H9 (cell line): ENCODE measurements at regions not wholly inside any gene's neighbourhood (a gene's known extent, or its start where the extent isn't known, plus 50 kb on each side); places are given as distances from the start of the nearest gene placed in this dataset.

Experiments
- DNase-seq: peaks from one replicate; pipeline ENCODE4 v3.0.0-alpha.2; 2017
- H2AFZ ChIP-seq: one replicate; pipeline ENCODE4 v1.6.1; 2013; ENCODE audit warnings: mild to moderate bottlenecking, low read length, control low read depth, moderate library complexity
- H2AK5ac ChIP-seq: 2 replicates; pipeline ENCODE4 v1.6.1; 2013; ENCODE audit warnings: low read length, control low read depth, mixed read lengths; ENCODE audit not compliant: insufficient read length
- H2BK120ac ChIP-seq: one replicate; pipeline ENCODE4 v1.6.1; 2013; ENCODE audit warnings: low read depth, mild to moderate bottlenecking, low read length, control low read depth, inconsistent platforms; ENCODE audit not compliant: poor library complexity, severe bottlenecking
- H2BK12ac ChIP-seq: 2 replicates; pipeline ENCODE4 v1.6.1; 2013; ENCODE audit warnings: low read length, control low read depth, mixed read lengths, low read depth; ENCODE audit not compliant: insufficient read length
- H2BK15ac ChIP-seq: 2 replicates; pipeline ENCODE4 v1.6.1; 2013; ENCODE audit warnings: low read depth, low read length, control low read depth
- H2BK20ac ChIP-seq: one replicate; pipeline ENCODE4 v1.6.1; 2013; ENCODE audit warnings: low read depth, mild to moderate bottlenecking, low read length, control low read depth, inconsistent platforms; ENCODE audit not compliant: poor library complexity, severe bottlenecking
- H2BK5ac ChIP-seq: 2 replicates; pipeline ENCODE4 v1.6.1; 2013; ENCODE audit warnings: low read length, control low read depth, mixed read lengths; ENCODE audit not compliant: insufficient read length
- H3K14ac ChIP-seq: 2 replicates; pipeline ENCODE4 v1.6.1; 2013; ENCODE audit warnings: low read length, control low read depth; ENCODE audit not compliant: insufficient read depth
- H3K18ac ChIP-seq: 2 replicates; pipeline ENCODE4 v1.6.1; 2013; ENCODE audit warnings: low read depth, mild to moderate bottlenecking, mixed read lengths, low read length, control low read depth; ENCODE audit not compliant: insufficient read length
- H3K23ac ChIP-seq: 2 replicates; pipeline ENCODE4 v1.6.1; 2013; ENCODE audit warnings: low read length, control low read depth, mixed read lengths, low read depth; ENCODE audit not compliant: insufficient read length
- H3K23me2 ChIP-seq: 2 replicates; pipeline ENCODE4 v1.6.1; 2013; ENCODE audit warnings: low read depth, mild to moderate bottlenecking, mixed read lengths, low read length, control low read depth; ENCODE audit not compliant: insufficient read length, poor library complexity, severe bottlenecking
- H3K27ac ChIP-seq: 2 replicates; pipeline ENCODE4 v1.5.1; 2013; ENCODE audit warnings: low read length, control low read depth, mixed read lengths, low read depth; ENCODE audit not compliant: insufficient read length
- H3K27me3 ChIP-seq: 2 replicates; pipeline ENCODE4 v1.6.1; 2013; ENCODE audit warnings: low read length, control low read depth, inconsistent platforms; ENCODE audit not compliant: insufficient read depth
- H3K4ac ChIP-seq: 2 replicates; pipeline ENCODE4 v1.6.1; 2013; ENCODE audit warnings: low read depth, mild to moderate bottlenecking, control low read depth, inconsistent platforms, low read length, moderate library complexity
- H3K4me1 ChIP-seq: 2 replicates; pipeline ENCODE4 v1.6.1; 2013; ENCODE audit warnings: low read length, control low read depth, inconsistent platforms; ENCODE audit not compliant: insufficient read depth
- H3K4me2 ChIP-seq: 2 replicates; pipeline ENCODE4 v1.6.1; 2013; ENCODE audit warnings: low read length, control low read depth, mixed read lengths; ENCODE audit not compliant: insufficient read length, insufficient read depth
- H3K56ac ChIP-seq: 2 replicates; pipeline ENCODE4 v1.6.1; 2013; ENCODE audit warnings: low read depth, mild to moderate bottlenecking, mixed read lengths, low read length, control low read depth; ENCODE audit not compliant: insufficient read length
- H3K79me1 ChIP-seq: 2 replicates; pipeline ENCODE4 v1.6.1; 2013; ENCODE audit warnings: low read depth, mild to moderate bottlenecking, moderate library complexity, low read length, control low read depth, inconsistent platforms; ENCODE audit not compliant: insufficient read depth, poor library complexity, severe bottlenecking
- H3K79me2 ChIP-seq: 2 replicates; pipeline ENCODE4 v1.6.1; 2013; ENCODE audit warnings: low read length, control low read depth, inconsistent platforms; ENCODE audit not compliant: insufficient read depth
- H3K9ac ChIP-seq: 2 replicates; pipeline ENCODE4 v1.6.1; 2013; ENCODE audit warnings: low read length, control low read depth, mixed read lengths; ENCODE audit not compliant: insufficient read length; ENCODE audit errors: extremely low read depth
- H3K9me3 ChIP-seq: one replicate; pipeline ENCODE4 v1.6.1; 2013; ENCODE audit warnings: low read depth, low read length, inconsistent platforms; ENCODE audit not compliant: control insufficient read depth
- H3T11ph ChIP-seq: one replicate; pipeline ENCODE4 v1.6.1; 2013; ENCODE audit warnings: mild to moderate bottlenecking, low read length, control low read depth, inconsistent platforms
- H4K20me1 ChIP-seq: one replicate; pipeline ENCODE4 v1.6.1; 2013; ENCODE audit not compliant: control insufficient read depth, insufficient read length, insufficient read depth
- H4K5ac ChIP-seq: 2 replicates; pipeline ENCODE4 v1.6.1; 2013; ENCODE audit warnings: low read depth, mild to moderate bottlenecking, mixed read lengths, low read length, control low read depth; ENCODE audit not compliant: insufficient read length
- H4K8ac ChIP-seq: replicated peaks from 2 replicates; pipeline ENCODE4 v1.6.1; 2013; ENCODE audit warnings: low read length, control low read depth, mixed read lengths, low read depth; ENCODE audit not compliant: insufficient read length
- H4K91ac ChIP-seq: 2 replicates; pipeline ENCODE4 v1.6.1; 2013; ENCODE audit warnings: low read depth, mild to moderate bottlenecking, moderate library complexity, mixed read lengths, low read length, control low read depth; ENCODE audit not compliant: insufficient read length
- H3K27ac Mint-ChIP-seq, 3 experiments: 2 replicates in 2 of 3; 3 replicates in 1 of 3; pipeline ENCODE4 v1.8.0; 2020 to 2021; ENCODE audit warnings: mixed read lengths in 3 of 3, mild to moderate bottlenecking in 1 of 3, moderate library complexity in 1 of 3
- H3K27me3 Mint-ChIP-seq: 2 replicates; pipeline ENCODE4 v1.8.0; 2021; ENCODE audit warnings: low read depth, mild to moderate bottlenecking, moderate library complexity, mixed read lengths
- H3K36me3 Mint-ChIP-seq, 3 experiments: 2 replicates in 2 of 3; 3 replicates in 1 of 3; pipeline ENCODE4 v1.8.0; 2020 to 2021; ENCODE audit warnings: low read depth in 3 of 3, mixed read lengths in 3 of 3; ENCODE audit not compliant: insufficient read depth in 1 of 3
- H3K4me1 Mint-ChIP-seq, 2 experiments: 2 replicates each; pipeline ENCODE4 v1.8.0; 2020; ENCODE audit warnings: mixed read lengths in 2 of 2
- H3K4me3 Mint-ChIP-seq, 2 experiments: 2 replicates in 1 of 2; 3 replicates in 1 of 2; pipeline ENCODE4 v1.8.0; 2020 to 2021; ENCODE audit warnings: mild to moderate bottlenecking in 2 of 2, mixed read lengths in 2 of 2, moderate library complexity in 1 of 2
- H3K9me3 Mint-ChIP-seq, 2 experiments: 2 replicates in 1 of 2; 3 replicates in 1 of 2; pipeline ENCODE4 v1.8.0; 2020; ENCODE audit warnings: mild to moderate bottlenecking in 2 of 2, mixed read lengths in 2 of 2, moderate library complexity in 1 of 2
- CTCF ChIP-seq: fragments of 200-600 bp; sonication (generic); conservative IDR thresholded peaks from 3 replicates; pipeline ENCODE4 v1.8.0; 2021; ENCODE audit warnings: antibody characterized with exemption, mild to moderate bottlenecking
- WGBS: extraction: QIAGEN DNeasy Blood & Tissue Kit; methylation state at CpG from one replicate; pipeline ENCODE4 v1.1.7; 2013; ENCODE audit warnings: missing lambda C conversion rate, low lambda C conversion rate, mixed read lengths; ENCODE audit not compliant: insufficient read length; ENCODE audit errors: extremely low coverage; 5-methylcytosine and 5-hydroxymethylcytosine counted together

GRCh38 chr1:213898684-213899083 is 89.1 kb upstream of the PROX1 start:
- no peak for TF ChIP-seq CTCF
- Mint-ChIP-seq H3K27ac (no peak overlapping the region), H3K4me1 (no peaks in the 10 kb centered on the region), H3K36me3 (no peaks in the 10 kb centered on the region), H3K4me3 (no peak overlapping the region), H3K27me3 (peaks cover 2% of the 10 kb centered on the region), H3K9me3 (no peaks in the 10 kb centered on the region)
- Histone ChIP-seq H3K4me1 (no peaks in the 10 kb centered on the region), H3K14ac (no peak overlapping the region), H3K9me3 (no peaks in the 10 kb centered on the region), H2BK5ac (no peak overlapping the region), H3K18ac (no peak overlapping the region), H3K4ac (no peak overlapping the region), H3K79me2 (no peaks in the 10 kb centered on the region), H3K79me1 (no peaks in the 10 kb centered on the region), H4K8ac (no peak overlapping the region), H4K20me1 (no peaks in the 10 kb centered on the region), H4K5ac (no peak overlapping the region), H3K23ac (no peak overlapping the region), H3T11ph (no peak overlapping the region), H3K56ac (no peak overlapping the region), H2BK20ac (no peak overlapping the region), H3K27ac (no peak overlapping the region), H4K91ac (no peak overlapping the region), H2AK5ac (no peak overlapping the region), H2BK15ac (no peak overlapping the region), H2BK12ac (no peak overlapping the region), H2BK120ac (no peak overlapping the region), H3K23me2 (no peaks in the 10 kb centered on the region), H3K27me3 (no peaks in the 10 kb centered on the region), H2AFZ (no peak overlapping the region), H3K9ac (no peak overlapping the region), H3K4me2 (no peak overlapping the region)
- WGBS, result no CpG with 5 or more reads among the region's 4 CpGs
- no peak for DNase-seq
